Activated CD8-positive, alpha-beta memory T cell treated with anti-CD3 and anti-CD28 coated beads, Interleukin-2, amount 50 U/mL, for 1 hour (primary cell): ENCODE measurements at regions not wholly inside any gene's neighbourhood (a gene's known extent, or its start where the extent isn't known, plus 50 kb on each side); places are given as distances from the start of the nearest gene placed in this dataset.
"Not testable (repeated sequence)": the region's sequence is repeated elsewhere in the genome, so short reads cannot be mapped to it uniquely, and the experiment has no call there.

Experiments
- DNase-seq: peaks from one replicate; pipeline ENCODE4 v3.0.0-alpha.2; 2020; ENCODE audit errors: extremely low read depth

GRCh38 chr2:147294825-147295392 is 549.9 kb upstream of the ACVR2A start:
- no peak for DNase-seq

- no peak for DNase-seq
These were observed 550.6 kb upstream of the ACVR2A start for GRCh38 chr2:147293991-147294824.

GRCh38 chr2:147288131-147288530 is 556.7 kb upstream of the ACVR2A start:
- DNase-seq, result no peak

DNA sequence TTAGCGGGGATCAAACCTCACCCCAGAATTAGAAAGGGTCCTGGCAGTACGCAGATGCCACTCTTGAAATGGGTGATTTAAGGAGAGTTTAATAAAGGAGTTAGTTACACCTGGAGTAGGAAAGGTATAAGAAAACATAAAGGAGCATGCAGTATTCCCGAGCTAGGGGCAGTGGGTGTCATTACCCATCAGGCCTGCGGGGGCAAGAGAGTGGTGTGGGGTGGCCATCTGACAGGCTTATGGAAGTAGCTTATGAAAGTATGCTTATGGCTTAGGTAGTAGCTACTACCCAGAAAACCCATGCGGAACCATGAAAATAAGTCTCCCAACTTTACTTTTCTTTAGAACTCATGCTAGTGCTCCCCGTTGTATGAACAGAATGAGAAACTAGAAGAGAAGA is 568.9 kb upstream of the ACVR2A start:
- no peak for DNase-seq

GRCh38 chr2:147273628-147274027 is 571.2 kb upstream of the ACVR2A start:
- DNase-seq, result no peak

GRCh38 chr2:147273106-147273505 is 571.7 kb upstream of the ACVR2A start:
- no peak for DNase-seq

DNA sequence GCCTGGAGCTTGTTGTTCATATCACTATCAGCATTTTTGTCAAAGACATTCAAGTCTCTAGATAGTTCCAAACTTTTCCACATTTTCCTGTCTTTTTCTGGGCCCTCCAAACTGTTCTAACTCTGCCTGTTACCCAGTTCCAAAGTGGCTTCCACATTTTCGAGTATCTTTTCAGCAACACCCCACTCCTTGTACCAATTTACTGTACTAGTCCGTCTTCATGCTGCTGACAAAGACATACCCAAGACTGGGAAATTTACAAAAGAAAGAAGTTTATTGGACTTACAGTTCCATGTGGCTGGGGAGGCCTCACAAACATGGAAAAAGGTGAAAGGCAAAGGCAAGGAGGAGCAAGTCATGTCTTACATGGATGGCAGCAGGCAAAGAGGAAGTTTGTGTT is 575.2 kb upstream of the ACVR2A start:
- not testable (repeated sequence) for DNase-seq

- DNase-seq, result no peak
These were observed 584.6 kb upstream of the ACVR2A start for GRCh38 chr2:147260241-147260640.

DNA sequence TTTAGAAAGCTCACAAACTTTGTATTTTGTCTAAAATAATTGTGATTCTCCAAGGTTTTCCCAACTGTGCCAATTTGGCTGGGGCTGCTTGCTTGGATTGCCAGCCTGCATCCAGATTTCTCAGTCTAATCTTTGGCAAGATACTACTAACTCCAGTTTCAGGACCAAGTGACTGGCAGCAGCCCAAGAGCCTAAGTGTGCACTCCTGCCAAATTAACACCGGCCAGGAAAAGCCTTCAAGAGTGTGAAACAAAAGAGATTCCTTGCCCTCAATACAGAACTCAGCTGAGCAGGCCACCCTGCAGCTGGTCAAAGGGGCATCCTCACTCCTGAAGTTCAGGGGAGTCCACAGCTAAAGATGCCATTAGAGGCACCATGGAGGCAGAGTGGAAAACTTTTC is 589.0 kb upstream of the ACVR2A start:
- no peak for DNase-seq

DNA sequence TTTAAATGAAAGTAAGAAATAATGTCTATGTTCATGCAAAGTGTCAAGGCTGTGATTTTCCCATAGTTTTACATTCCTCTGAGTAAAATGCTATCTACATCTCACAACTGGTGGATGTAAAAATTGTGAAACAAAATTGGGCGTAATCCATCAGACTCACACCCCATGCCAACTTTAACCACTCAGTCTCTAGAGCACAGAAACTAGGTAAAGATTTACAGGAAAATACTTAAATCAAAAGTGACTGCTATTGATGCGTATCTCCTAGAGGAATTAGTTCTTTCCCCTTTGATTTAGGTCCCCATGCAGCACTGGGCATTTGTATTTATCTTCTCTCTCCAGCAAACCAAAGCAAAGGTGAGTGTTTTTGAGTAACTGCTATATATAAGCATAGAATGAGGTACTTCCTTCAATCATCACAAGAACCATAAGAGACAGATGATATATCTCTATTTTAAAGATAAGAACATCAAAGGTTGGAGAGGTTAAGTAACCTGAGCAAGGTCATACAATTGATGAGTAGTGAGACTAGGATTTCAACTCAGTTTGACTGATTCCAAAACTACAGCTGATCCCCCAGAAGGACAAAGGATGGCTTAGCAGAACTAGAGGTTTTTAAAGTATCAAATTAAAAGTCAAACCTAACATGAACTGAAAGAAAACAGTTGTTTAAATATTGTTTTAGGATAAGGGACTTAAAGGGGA is 594.0 kb upstream of the ACVR2A start:
- no peak for DNase-seq

- no peak for DNase-seq
These were observed 597.1 kb upstream of the ACVR2A start for GRCh38 chr2:147247749-147248148.

- no peak for DNase-seq
These were observed 602.4 kb upstream of the ACVR2A start for GRCh38 chr2:147242445-147242844.

- no peak for DNase-seq
These were observed 608.2 kb upstream of the ACVR2A start for GRCh38 chr2:147236601-147237000.

DNA sequence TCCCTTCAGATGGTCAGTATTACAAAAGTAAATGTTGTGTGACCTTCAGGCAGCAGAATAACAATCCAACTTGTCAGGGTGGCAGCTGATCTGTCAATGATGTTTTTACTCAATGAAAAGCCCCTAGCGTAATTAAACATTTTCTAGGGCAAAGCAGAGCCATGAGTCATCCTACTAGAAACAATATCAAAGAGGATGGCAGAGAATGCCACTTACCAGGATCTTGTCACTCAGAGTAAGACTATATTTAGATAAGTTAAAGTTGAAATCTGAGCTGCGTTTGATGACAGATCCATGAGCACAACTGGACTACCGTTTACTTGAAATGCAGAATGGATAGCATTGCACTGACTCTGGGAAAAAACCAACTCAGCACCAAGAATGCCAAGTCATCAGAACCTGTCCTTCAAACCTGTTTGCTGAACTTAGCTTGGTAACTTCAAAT is 612.6 kb upstream of the ACVR2A start:
- DNase-seq, result no peak

DNA sequence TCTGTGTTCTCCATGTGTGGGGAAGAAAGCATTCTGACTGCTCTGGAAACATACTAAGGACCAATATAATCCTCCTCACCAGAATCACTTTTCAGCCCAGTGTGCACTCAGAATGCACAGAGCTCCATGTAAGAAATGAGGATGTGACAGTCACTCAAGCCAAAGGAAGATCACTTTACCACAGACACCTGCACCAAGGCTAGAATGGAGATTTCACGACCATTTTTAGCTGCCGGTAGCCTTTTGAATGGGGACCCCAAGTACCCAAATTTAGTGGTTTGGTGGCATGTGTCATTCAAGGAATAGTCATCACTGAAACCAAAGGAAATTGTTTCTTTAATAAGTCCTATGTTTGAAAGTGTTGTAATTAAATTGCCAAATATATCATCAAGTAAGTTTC is 613.2 kb upstream of the ACVR2A start:
- no peak for DNase-seq

- DNase-seq, result no peak
These were observed 613.7 kb upstream of the ACVR2A start for GRCh38 chr2:147231081-147231480.

GRCh38 chr2:147227313-147227712 is 617.5 kb upstream of the ACVR2A start:
- DNase-seq, result no peak

- DNase-seq, result no peak
These were observed 620.8 kb upstream of the ACVR2A start for GRCh38 chr2:147224070-147224469.

DNA sequence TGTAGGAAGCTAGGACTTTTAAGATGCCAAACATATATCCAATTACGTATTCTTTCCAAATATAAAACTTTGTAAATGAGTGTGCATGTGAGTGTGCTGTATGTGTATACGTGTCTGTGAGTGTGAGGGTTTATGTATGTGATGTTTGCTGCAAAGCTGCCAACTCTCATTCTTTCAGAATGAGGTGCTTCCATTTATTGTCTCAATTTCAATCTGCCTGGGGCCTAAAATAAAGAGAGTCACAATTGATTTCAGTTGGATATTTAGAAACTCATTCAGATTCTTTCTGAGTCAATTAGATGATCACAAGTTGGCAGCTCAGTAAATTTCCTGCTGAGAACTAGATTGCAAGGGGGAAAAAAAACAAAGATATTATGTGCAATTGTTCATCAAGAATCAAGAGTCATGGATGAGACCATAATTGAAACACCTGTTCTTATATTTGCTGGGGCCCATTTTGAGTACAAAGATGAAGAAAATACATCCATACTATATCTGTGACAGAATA is 621.2 kb upstream of the ACVR2A start:
- DNase-seq, result no peak

DNA sequence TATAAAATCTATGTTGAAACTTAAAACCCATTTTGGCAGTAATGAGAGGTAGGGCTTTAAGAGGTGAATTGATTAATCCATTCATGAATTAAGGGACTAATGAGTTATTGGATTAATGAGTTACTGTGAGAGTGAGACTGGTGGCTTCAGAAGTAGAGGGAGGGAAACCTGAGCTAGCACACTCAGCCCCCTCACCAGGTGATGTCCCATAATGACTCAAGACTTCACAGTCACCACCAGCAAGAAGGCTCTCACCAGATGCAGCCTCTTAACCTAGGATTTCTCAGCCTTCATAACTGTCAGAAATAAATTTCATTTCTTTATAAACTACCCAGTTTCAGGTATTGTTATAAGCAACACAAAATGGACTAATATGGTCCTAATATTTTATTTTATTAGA is 621.7 kb upstream of the ACVR2A start:
- no peak for DNase-seq

- DNase-seq, result no peak
These were observed 622.3 kb upstream of the ACVR2A start for GRCh38 chr2:147222506-147222905.

- DNase-seq, result no peak
These were observed 629.9 kb upstream of the ACVR2A start for GRCh38 chr2:147214914-147215313.

DNA sequence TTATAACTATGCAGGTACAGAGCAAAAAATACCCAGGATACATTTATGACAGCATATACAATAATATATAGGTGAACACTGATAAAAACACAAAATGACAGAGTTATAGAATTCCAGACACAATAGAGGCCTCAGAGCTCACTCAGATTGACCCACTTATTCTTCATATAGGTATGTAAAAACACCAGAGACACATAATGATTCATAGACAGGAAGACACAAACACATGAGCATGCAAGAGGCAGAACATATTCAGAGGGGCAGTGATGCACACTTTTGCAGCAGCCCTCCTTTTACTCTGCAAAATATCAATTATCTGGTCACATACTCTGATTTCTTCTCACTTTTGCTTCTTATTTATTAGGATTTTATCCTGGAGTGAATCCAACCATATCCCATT is 633.3 kb upstream of the ACVR2A start:
- DNase-seq, result no peak
